ENCODE measurements at regions not wholly inside any gene's neighbourhood (a gene's known extent, or its start where the extent isn't known, plus 50 kb on each side); places are given as distances from the start of the nearest gene placed in this dataset.

GRCh38 chr7:83882551-83882950, 233.6 kb upstream of the SEMA3E start:
- Histone ChIP-seq H4K20me1 (no peaks in the 10 kb centered on the region), H3K4me2 (no peak overlapping the region), H3K4me1 (no peaks in the 10 kb centered on the region), H3K27ac (no peak overlapping the region), H3K36me3 (no peaks in the 10 kb centered on the region), H3K27me3 (no peaks in the 10 kb centered on the region), H3K9ac (no peak overlapping the region), H3K9me3 (no peaks in the 10 kb centered on the region), H3K4me3 (no peak overlapping the region)
- no peak for TF ChIP-seq Cebpa-rat (IDR thresholded peaks at IDR 0.05)

GRCh38 chr7:83879063-83879462, 230.1 kb upstream of the SEMA3E start:
- Histone ChIP-seq H3K4me1 (no peaks in the 10 kb centered on the region), H3K4me3 (no peak overlapping the region), H3K4me2 (no peak overlapping the region), H3K36me3 (no peaks in the 10 kb centered on the region), H3K9ac (no peak overlapping the region), H3K9me3 (no peaks in the 10 kb centered on the region), H3K27me3 (no peaks in the 10 kb centered on the region), H3K27ac (no peak overlapping the region), H4K20me1 (no peaks in the 10 kb centered on the region)
- TF ChIP-seq Cebpa-rat (IDR thresholded peaks at IDR 0.05): no peak

GRCh38 chr7:83878614-83879013, 229.7 kb upstream of the SEMA3E start:
- Histone ChIP-seq H3K27me3 (no peaks in the 10 kb centered on the region), H3K4me3 (no peak overlapping the region), H3K9ac (no peak overlapping the region), H3K27ac (no peak overlapping the region), H3K4me2 (no peak overlapping the region), H3K36me3 (no peaks in the 10 kb centered on the region), H4K20me1 (no peaks in the 10 kb centered on the region), H3K9me3 (no peaks in the 10 kb centered on the region), H3K4me1 (no peaks in the 10 kb centered on the region)
- no peak for TF ChIP-seq Cebpa-rat (IDR thresholded peaks at IDR 0.05)

- H3K4me2 ChIP-seq: no peak overlapping the region
- no peak for TF ChIP-seq Cebpa-rat (IDR thresholded peaks at IDR 0.05)
Observed at GRCh38 chr7:83876593-83876992, 227.7 kb upstream of the SEMA3E start.

GRCh38 chr7:83873459-83873858, 224.5 kb upstream of the SEMA3E start:
- no peak for TF ChIP-seq Cebpa-rat (IDR thresholded peaks at IDR 0.05)
- Histone ChIP-seq H3K27me3 (no peaks in the 10 kb centered on the region), H3K27ac (no peak overlapping the region)

More at GRCh38 chr7:83876593-83876992, 227.7 kb upstream of the SEMA3E start:
- H4K20me1 ChIP-seq: no peaks in the 10 kb centered on the region
- H3K4me3 ChIP-seq: no peak overlapping the region
- no peak overlapping the region for H3K27ac ChIP-seq
- H3K36me3 ChIP-seq: no peaks in the 10 kb centered on the region
- no peaks in the 10 kb centered on the region for H3K27me3 ChIP-seq
- no peak overlapping the region for H3K9ac ChIP-seq
- no peaks in the 10 kb centered on the region for H3K9me3 ChIP-seq
- no peaks in the 10 kb centered on the region for H3K4me1 ChIP-seq

GRCh38 chr7:83872501-83872900, 223.6 kb upstream of the SEMA3E start:
- TF ChIP-seq Cebpa-rat (IDR thresholded peaks at IDR 0.05): no peak
- H3K9me3 ChIP-seq: no peaks in the 10 kb centered on the region
- no peak overlapping the region for H3K4me2 ChIP-seq
- no peaks in the 10 kb centered on the region for H3K36me3 ChIP-seq
- H3K4me3 ChIP-seq: no peak overlapping the region
- H3K9ac ChIP-seq: no peak overlapping the region
- no peaks in the 10 kb centered on the region for H3K27me3 ChIP-seq
- H3K4me1 ChIP-seq: no peaks in the 10 kb centered on the region
- H4K20me1 ChIP-seq: no peaks in the 10 kb centered on the region
- no peak overlapping the region for H3K27ac ChIP-seq

More at GRCh38 chr7:83873459-83873858, 224.5 kb upstream of the SEMA3E start:
- H3K4me1 ChIP-seq: no peaks in the 10 kb centered on the region
- H3K9me3 ChIP-seq: no peaks in the 10 kb centered on the region
- H4K20me1 ChIP-seq: no peaks in the 10 kb centered on the region
- H3K4me3 ChIP-seq: no peak overlapping the region
- no peak overlapping the region for H3K9ac ChIP-seq
- H3K36me3 ChIP-seq: no peaks in the 10 kb centered on the region
- no peak overlapping the region for H3K4me2 ChIP-seq

GRCh38 chr7:83870515-83870914, 221.6 kb upstream of the SEMA3E start:
- Histone ChIP-seq H3K9ac (no peak overlapping the region), H3K27ac (no peak overlapping the region), H3K27me3 (no peaks in the 10 kb centered on the region), H3K4me1 (no peaks in the 10 kb centered on the region), H3K4me2 (no peak overlapping the region), H3K36me3 (no peaks in the 10 kb centered on the region), H3K4me3 (no peak overlapping the region), H4K20me1 (no peaks in the 10 kb centered on the region), H3K9me3 (no peaks in the 10 kb centered on the region)
- no peak for TF ChIP-seq Cebpa-rat (IDR thresholded peaks at IDR 0.05)

- H4K20me1 ChIP-seq: no peaks in the 10 kb centered on the region
- no peaks in the 10 kb centered on the region for H3K4me1 ChIP-seq
- no peaks in the 10 kb centered on the region for H3K9me3 ChIP-seq
- H3K4me2 ChIP-seq: no peak overlapping the region
- no peaks in the 10 kb centered on the region for H3K27me3 ChIP-seq
- TF ChIP-seq Cebpa-rat (IDR thresholded peaks at IDR 0.05): no peak
- H3K27ac ChIP-seq: no peak overlapping the region
- H3K9ac ChIP-seq: no peak overlapping the region
- no peak overlapping the region for H3K4me3 ChIP-seq
- H3K36me3 ChIP-seq: no peaks in the 10 kb centered on the region
Observed at GRCh38 chr7:83866582-83866981, 217.6 kb upstream of the SEMA3E start.

- Histone ChIP-seq H3K27me3 (no peaks in the 10 kb centered on the region), H3K4me2 (no peak overlapping the region), H3K36me3 (no peaks in the 10 kb centered on the region), H3K4me3 (no peak overlapping the region), H3K9me3 (no peaks in the 10 kb centered on the region), H3K27ac (no peak overlapping the region), H3K4me1 (no peaks in the 10 kb centered on the region), H3K9ac (no peak overlapping the region), H4K20me1 (no peaks in the 10 kb centered on the region)
- no peak for TF ChIP-seq Cebpa-rat (IDR thresholded peaks at IDR 0.05)
Observed at GRCh38 chr7:83864551-83864950, 215.6 kb upstream of the SEMA3E start.

- Histone ChIP-seq H3K27ac (no peak overlapping the region), H3K9ac (no peak overlapping the region), H3K4me2 (no peak overlapping the region), H3K9me3 (no peaks in the 10 kb centered on the region), H4K20me1 (no peaks in the 10 kb centered on the region), H3K27me3 (no peaks in the 10 kb centered on the region), H3K4me1 (no peaks in the 10 kb centered on the region), H3K36me3 (no peaks in the 10 kb centered on the region), H3K4me3 (no peak overlapping the region)
- no peak for TF ChIP-seq Cebpa-rat (IDR thresholded peaks at IDR 0.05)
Observed at GRCh38 chr7:83863906-83864305, 215.0 kb upstream of the SEMA3E start.

- Histone ChIP-seq H4K20me1 (no peaks in the 10 kb centered on the region), H3K27me3 (no peaks in the 10 kb centered on the region), H3K9me3 (no peaks in the 10 kb centered on the region), H3K27ac (no peak overlapping the region), H3K4me3 (no peak overlapping the region), H3K36me3 (no peaks in the 10 kb centered on the region), H3K4me1 (no peaks in the 10 kb centered on the region), H3K4me2 (no peak overlapping the region), H3K9ac (no peak overlapping the region)
- TF ChIP-seq Cebpa-rat (IDR thresholded peaks at IDR 0.05): no peak
Observed at GRCh38 chr7:83861876-83862275, 212.9 kb upstream of the SEMA3E start.

All from BLaER1 (cell line).